GM12878 (cell line): ENCODE measurements at regions not wholly inside any gene's neighbourhood (a gene's known extent, or its start where the extent isn't known, plus 50 kb on each side); places are given as distances from the start of the nearest gene placed in this dataset.

Experiments used
- BHLHE40 ChIP-seq, 2 experiments: fragments of 450-650 bp in 1 of 2; IDR thresholded peaks; 2 replicates each; pipeline ENCODE4 v1.6.1; 2011 to 2017; ENCODE audit warnings: low read depth in 2 of 2, borderline replicate concordance in 1 of 2, improper control_type of control experiment in 1 of 2, low read length in 1 of 2, mild to moderate bottlenecking in 1 of 2
- HCFC1 ChIP-seq: fragments of 150-350 bp; IDR thresholded peaks from 2 replicates; pipeline ENCODE4 v1.6.1; 2014; ENCODE audit warnings: low read length
- HDAC2 ChIP-seq: fragments of 200-600 bp; sonication (generic); IDR thresholded peaks from 2 replicates; pipeline ENCODE4 v1.6.1; 2017
- IRF4 ChIP-seq: IDR thresholded peaks from 2 replicates; pipeline ENCODE4 v1.6.1; 2011; ENCODE audit warnings: low read depth, low read length
- NFYA ChIP-seq: IDR thresholded peaks from 2 replicates; pipeline ENCODE4 v1.6.1; 2011; ENCODE audit warnings: low read depth, mild to moderate bottlenecking, low read length, improper control_type of control experiment, borderline replicate concordance
- PKNOX1 ChIP-seq: fragments of 450-650 bp; IDR thresholded peaks from 2 replicates; pipeline ENCODE4 v1.6.1; 2016; ENCODE audit warnings: mild to moderate bottlenecking
- POU2F2 ChIP-seq: IDR thresholded peaks from 3 replicates; pipeline ENCODE4 v1.6.1; 2011; ENCODE audit warnings: low read depth, mild to moderate bottlenecking, low read length, borderline replicate concordance
- STAT3 ChIP-seq: IDR thresholded peaks from 2 replicates; pipeline ENCODE4 v1.6.1; 2011; ENCODE audit warnings: low read depth, low read length, improper control_type of control experiment
- ZNF217 ChIP-seq: fragments of 450-650 bp; IDR thresholded peaks from 2 replicates; pipeline ENCODE4 v1.6.1; 2017; ENCODE audit warnings: antibody characterized with exemption, mild to moderate bottlenecking
- TF ChIP-seq, protein P1 (sequence below): IDR thresholded peaks from 2 replicates; pipeline ENCODE4 v1.6.1; 2011; ENCODE audit warnings: borderline replicate concordance, low read depth, mild to moderate bottlenecking, moderate library complexity, low read length; ENCODE audit not compliant: insufficient read depth, poor library complexity, severe bottlenecking
- TF ChIP-seq, protein P2 (sequence below): IDR thresholded peaks from 2 replicates; pipeline ENCODE4 v1.6.1; 2011; ENCODE audit warnings: low read depth, low read length, improper control_type of control experiment, borderline replicate concordance

DNA sequence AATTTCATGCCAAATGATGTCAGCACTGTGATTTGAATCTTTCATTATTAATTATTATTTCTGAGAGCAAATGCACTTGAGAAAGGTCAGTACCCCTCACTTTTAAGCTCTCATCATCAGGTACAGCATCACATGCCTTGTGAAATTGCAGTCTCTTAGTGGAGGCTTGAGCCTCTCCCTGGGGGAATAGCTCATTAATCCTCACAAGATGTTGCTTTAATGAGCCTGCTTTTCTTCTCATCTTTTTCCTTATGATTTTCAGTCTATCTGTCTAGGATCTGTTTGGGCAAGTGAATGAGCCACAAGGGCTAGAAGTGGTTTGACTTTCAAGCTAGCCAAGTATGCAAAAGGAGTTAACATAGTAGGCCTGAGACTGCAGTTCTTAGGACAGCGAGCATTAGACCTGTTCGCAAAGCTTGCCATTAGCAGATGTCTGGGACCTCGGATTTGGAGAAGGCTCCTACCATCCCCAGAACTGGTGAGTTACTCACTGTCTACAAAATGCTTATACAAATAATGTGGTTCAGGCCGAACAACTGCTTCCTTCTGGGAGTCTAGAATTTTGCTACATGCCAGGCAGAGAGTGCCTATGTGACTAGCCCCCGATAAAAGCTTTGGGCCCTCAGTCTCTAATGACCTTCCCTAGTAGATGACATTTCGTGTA lies 174.5 kb downstream of the IL15 start (continued):
- TF ChIP-seq, protein P1, sequence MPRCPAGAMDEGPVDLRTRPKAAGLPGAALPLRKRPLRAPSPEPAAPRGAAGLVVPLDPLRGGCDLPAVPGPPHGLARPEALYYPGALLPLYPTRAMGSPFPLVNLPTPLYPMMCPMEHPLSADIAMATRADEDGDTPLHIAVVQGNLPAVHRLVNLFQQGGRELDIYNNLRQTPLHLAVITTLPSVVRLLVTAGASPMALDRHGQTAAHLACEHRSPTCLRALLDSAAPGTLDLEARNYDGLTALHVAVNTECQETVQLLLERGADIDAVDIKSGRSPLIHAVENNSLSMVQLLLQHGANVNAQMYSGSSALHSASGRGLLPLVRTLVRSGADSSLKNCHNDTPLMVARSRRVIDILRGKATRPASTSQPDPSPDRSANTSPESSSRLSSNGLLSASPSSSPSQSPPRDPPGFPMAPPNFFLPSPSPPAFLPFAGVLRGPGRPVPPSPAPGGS = no peak
- no peak for TF ChIP-seq IRF4
- no peak for TF ChIP-seq PKNOX1
- no peak for TF ChIP-seq HDAC2
- TF ChIP-seq NFYA = no peak
- TF ChIP-seq POU2F2 = no peak
- TF ChIP-seq HCFC1 = no peak
- no peak for TF ChIP-seq STAT3
- TF ChIP-seq, protein P2, sequence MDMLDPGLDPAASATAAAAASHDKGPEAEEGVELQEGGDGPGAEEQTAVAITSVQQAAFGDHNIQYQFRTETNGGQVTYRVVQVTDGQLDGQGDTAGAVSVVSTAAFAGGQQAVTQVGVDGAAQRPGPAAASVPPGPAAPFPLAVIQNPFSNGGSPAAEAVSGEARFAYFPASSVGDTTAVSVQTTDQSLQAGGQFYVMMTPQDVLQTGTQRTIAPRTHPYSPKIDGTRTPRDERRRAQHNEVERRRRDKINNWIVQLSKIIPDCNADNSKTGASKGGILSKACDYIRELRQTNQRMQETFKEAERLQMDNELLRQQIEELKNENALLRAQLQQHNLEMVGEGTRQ = no peak
- TF ChIP-seq ZNF217 = no peak
- no peak for TF ChIP-seq BHLHE40 (IDR thresholded peaks at IDR 0.05; ENCODE audit: borderline replicate concordance in 1 of 2, low read depth in 2 of 2, low read length in 1 of 2)
